B cell (primary cell): ENCODE measurements at regions not wholly inside any gene's neighbourhood (a gene's known extent, or its start where the extent isn't known, plus 50 kb on each side); places are given as distances from the start of the nearest gene placed in this dataset.

Experiments
- ATAC-seq: fragments of 200-7000 bp; cut with Tn5 transposase; one replicate; pipeline ENCODE4 v1.10.0; 2021; ENCODE audit warnings: low read depth, mild to moderate bottlenecking, moderate number of reproducible peaks, moderate library complexity
- CTCF ChIA-PET: fragments of 350-600 bp; sonication (Branson Sonifier 250); formaldehyde crosslinking; loops from one replicate; lab custom pipeline; 2021; ENCODE audit warnings: antibody characterized with exemption, inconsistent platforms; lab: Charles Lee
- POLR2A ChIA-PET: fragments of 350-600 bp; sonication (Branson Sonifier 250); formaldehyde crosslinking; loops from one replicate; lab custom pipeline; 2021; ENCODE audit warnings: antibody characterized with exemption; lab: Charles Lee
- DNase-seq: peaks from one replicate; pipeline ENCODE4 v3.0.0; 2013
- H2AFZ ChIP-seq: 2 replicates; pipeline ENCODE4 v1.6.1; 2012; ENCODE audit warnings: mild to moderate bottlenecking, low read depth, low read length; ENCODE audit not compliant: insufficient read depth, poor library complexity, severe bottlenecking
- H3K27ac ChIP-seq, 2 donors: 1 replicate in 1 of 2; 2 replicates in 1 of 2; pipeline ENCODE4 v1.5.1; 2012 to 2013; ENCODE audit warnings: low read length in 2 of 2, mild to moderate bottlenecking in 2 of 2, moderate library complexity in 1 of 2
- H3K27me3 ChIP-seq, 4 experiments: fragments of 200-600 bp in 1 of 4; sonication (generic) in 1 of 4; replicated peaks in 1 of 4; 1 replicate in 2 of 4; 2 replicates in 2 of 4; pipeline versions ENCODE4 v1.6.1 to v1.7.0; 2013 to 2016; ENCODE audit warnings: low read length in 3 of 4, mild to moderate bottlenecking in 2 of 4, mixed read lengths in 1 of 4, moderate library complexity in 1 of 4; ENCODE audit not compliant: insufficient read depth in 4 of 4, control insufficient read depth in 3 of 4; ENCODE audit errors: control extremely low read depth in 1 of 4
- H3K36me3 ChIP-seq, 2 experiments: replicated peaks in 1 of 2; 1 replicate in 1 of 2; 2 replicates in 1 of 2; pipeline versions ENCODE4 v1.6.1 to v1.7.1; 2013; ENCODE audit warnings: low read length in 1 of 2; ENCODE audit not compliant: insufficient read depth in 2 of 2, control insufficient read depth in 1 of 2; ENCODE audit errors: control extremely low read depth in 1 of 2, extremely low read depth in 1 of 2
- H3K4me1 ChIP-seq, 2 donors: fragments of 200-600 bp in 1 of 2; sonication (generic) in 1 of 2; 1 replicate in 1 of 2; 2 replicates in 1 of 2; pipeline versions ENCODE4 v1.5.1 to v1.6.1; 2013 to 2017; ENCODE audit warnings: low read length in 2 of 2; ENCODE audit not compliant: control insufficient read depth in 2 of 2, insufficient read depth in 2 of 2
- H3K4me2 ChIP-seq: replicated peaks from 2 replicates; pipeline ENCODE3; 2012; ENCODE audit warnings: mild to moderate bottlenecking, low read depth, low read length; ENCODE audit not compliant: poor library complexity, severe bottlenecking
- H3K4me3 ChIP-seq, 5 experiments: fragments of 200-600 bp in 1 of 5; sonication (generic) in 1 of 5; 1 replicate in 3 of 5; 2 replicates in 2 of 5; pipeline versions ENCODE4 v1.5.1 to v1.7.0; 2011 to 2016; ENCODE audit warnings: low read length in 4 of 5, mild to moderate bottlenecking in 4 of 5, low read depth in 2 of 5, control low read depth in 1 of 5, moderate library complexity in 1 of 5; ENCODE audit not compliant: insufficient read depth in 1 of 5; ENCODE audit errors: control extremely low read depth in 1 of 5, extremely low read depth in 1 of 5
- H3K79me2 ChIP-seq: fragments of 200-600 bp; sonication (generic); one replicate; pipeline ENCODE4 v1.6.0; 2016; ENCODE audit warnings: low read length; ENCODE audit not compliant: control insufficient read depth, insufficient read depth
- H3K9ac ChIP-seq: fragments of 200-600 bp; sonication (generic); 2 replicates; pipeline ENCODE4 v1.6.1; 2017; ENCODE audit warnings: mild to moderate bottlenecking, low read length, moderate library complexity
- H3K9me3 ChIP-seq, 3 donors: one replicate each; pipeline versions ENCODE4 v1.6.1 to v1.7.1; 2013; ENCODE audit warnings: low read length in 2 of 3; ENCODE audit not compliant: control insufficient read depth in 2 of 3, insufficient read depth in 1 of 3; ENCODE audit errors: control extremely low read depth in 1 of 3
- H4K20me1 ChIP-seq: 2 replicates; pipeline ENCODE4 v1.6.0; 2012; ENCODE audit warnings: mild to moderate bottlenecking, low read length; ENCODE audit not compliant: insufficient read depth, control insufficient read depth, poor library complexity, severe bottlenecking
- H3K27ac Mint-ChIP-seq: one replicate; pipeline ENCODE4 v1.8.0; 2021; ENCODE audit warnings: mixed read lengths
- H3K27me3 Mint-ChIP-seq: one replicate; pipeline ENCODE4 v1.8.0; 2021; ENCODE audit warnings: mixed read lengths
- H3K4me1 Mint-ChIP-seq: one replicate; pipeline ENCODE4 v1.8.0; 2021; ENCODE audit warnings: mixed read lengths
- H3K4me3 Mint-ChIP-seq: one replicate; pipeline ENCODE4 v1.8.0; 2021; ENCODE audit warnings: mixed read lengths
- H3K9me3 Mint-ChIP-seq: one replicate; pipeline ENCODE4 v1.8.0; 2022; ENCODE audit warnings: mixed read lengths; ENCODE audit not compliant: insufficient read depth
- EZH2 ChIP-seq: IDR thresholded peaks from 2 replicates; pipeline ENCODE4 v1.6.1; 2012; ENCODE audit warnings: borderline replicate concordance, low read depth, mild to moderate bottlenecking, moderate library complexity, low read length; ENCODE audit not compliant: insufficient read depth, poor library complexity, severe bottlenecking
- WGBS: methylation state at CpG from one replicate; pipeline ENCODE4 v1.1.5; 2013; ENCODE audit warnings: missing lambda C conversion rate; ENCODE audit not compliant: insufficient coverage; 5-methylcytosine and 5-hydroxymethylcytosine counted together
- intact Hi-C: fragments of 100-400 bp; cut with micrococcal nuclease; formaldehyde crosslinking; loops from one replicate; pipeline ENCODE4 v1.10.0; 2022
- TF ChIP-seq, protein P1 (sequence below): fragments of 200-600 bp; IDR thresholded peaks from one replicate; pipeline ENCODE4 v1.8.0; 2022; ENCODE audit warnings: antibody characterized with exemption, mild to moderate bottlenecking

DNA sequence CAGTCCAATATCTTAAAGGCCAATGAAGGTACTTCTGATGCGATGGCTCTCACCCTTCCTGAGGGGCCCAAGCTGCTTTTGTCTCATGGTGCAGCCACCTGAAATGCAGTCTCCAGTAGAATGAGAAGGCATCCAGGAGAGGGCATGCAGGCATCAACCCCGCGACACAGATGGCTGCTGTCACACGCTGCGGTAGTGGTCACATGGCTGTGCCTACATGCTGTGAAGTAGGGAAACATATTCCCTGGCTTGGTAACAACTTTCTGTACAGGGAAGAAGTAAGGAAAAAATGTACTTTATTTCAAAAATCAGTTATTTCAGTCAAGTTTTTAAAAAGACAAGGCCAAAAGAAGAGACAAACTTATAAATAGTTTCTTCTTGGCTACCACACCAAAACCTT lies 139.9 kb downstream of the TRIML1 start:
- Histone ChIP-seq H3K27ac (no peak overlapping the region), H3K9ac (no peak overlapping the region), H3K4me3 (no peak overlapping the region), H3K4me1 (no peaks in the 10 kb centered on the region), H3K79me2 (no peaks in the 10 kb centered on the region), H3K27me3 (no peaks in the 10 kb centered on the region), H2AFZ (no peak overlapping the region), H3K4me2 (no peak overlapping the region), H3K36me3 (no peaks in the 10 kb centered on the region), H3K9me3 (peaks cover 0 to 19% (median 0%) of the 10 kb centered on the region in 3 donors), H4K20me1 (no peaks in the 10 kb centered on the region)
- CTCF ChIA-PET = no interaction called here
- Mint-ChIP-seq H3K27me3 (no peaks in the 10 kb centered on the region), H3K4me3 (no peak overlapping the region), H3K9me3 (no peaks in the 10 kb centered on the region), H3K27ac (no peak overlapping the region), H3K4me1 (no peaks in the 10 kb centered on the region)
- ATAC-seq = no peak
- POLR2A ChIA-PET = no interaction called here
- no peak for TF ChIP-seq EZH2
- TF ChIP-seq, protein P1, sequence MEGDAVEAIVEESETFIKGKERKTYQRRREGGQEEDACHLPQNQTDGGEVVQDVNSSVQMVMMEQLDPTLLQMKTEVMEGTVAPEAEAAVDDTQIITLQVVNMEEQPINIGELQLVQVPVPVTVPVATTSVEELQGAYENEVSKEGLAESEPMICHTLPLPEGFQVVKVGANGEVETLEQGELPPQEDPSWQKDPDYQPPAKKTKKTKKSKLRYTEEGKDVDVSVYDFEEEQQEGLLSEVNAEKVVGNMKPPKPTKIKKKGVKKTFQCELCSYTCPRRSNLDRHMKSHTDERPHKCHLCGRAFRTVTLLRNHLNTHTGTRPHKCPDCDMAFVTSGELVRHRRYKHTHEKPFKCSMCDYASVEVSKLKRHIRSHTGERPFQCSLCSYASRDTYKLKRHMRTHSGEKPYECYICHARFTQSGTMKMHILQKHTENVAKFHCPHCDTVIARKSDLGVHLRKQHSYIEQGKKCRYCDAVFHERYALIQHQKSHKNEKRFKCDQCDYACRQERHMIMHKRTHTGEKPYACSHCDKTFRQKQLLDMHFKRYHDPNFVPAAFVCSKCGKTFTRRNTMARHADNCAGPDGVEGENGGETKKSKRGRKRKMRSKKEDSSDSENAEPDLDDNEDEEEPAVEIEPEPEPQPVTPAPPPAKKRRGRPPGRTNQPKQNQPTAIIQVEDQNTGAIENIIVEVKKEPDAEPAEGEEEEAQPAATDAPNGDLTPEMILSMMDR = no peak
- 97% methylated on average over 4 of the region's 5 CpGs for whole genome bisulfite sequencing
- intact Hi-C loops = no loop called here
- no peak for DNase-seq

DNA sequence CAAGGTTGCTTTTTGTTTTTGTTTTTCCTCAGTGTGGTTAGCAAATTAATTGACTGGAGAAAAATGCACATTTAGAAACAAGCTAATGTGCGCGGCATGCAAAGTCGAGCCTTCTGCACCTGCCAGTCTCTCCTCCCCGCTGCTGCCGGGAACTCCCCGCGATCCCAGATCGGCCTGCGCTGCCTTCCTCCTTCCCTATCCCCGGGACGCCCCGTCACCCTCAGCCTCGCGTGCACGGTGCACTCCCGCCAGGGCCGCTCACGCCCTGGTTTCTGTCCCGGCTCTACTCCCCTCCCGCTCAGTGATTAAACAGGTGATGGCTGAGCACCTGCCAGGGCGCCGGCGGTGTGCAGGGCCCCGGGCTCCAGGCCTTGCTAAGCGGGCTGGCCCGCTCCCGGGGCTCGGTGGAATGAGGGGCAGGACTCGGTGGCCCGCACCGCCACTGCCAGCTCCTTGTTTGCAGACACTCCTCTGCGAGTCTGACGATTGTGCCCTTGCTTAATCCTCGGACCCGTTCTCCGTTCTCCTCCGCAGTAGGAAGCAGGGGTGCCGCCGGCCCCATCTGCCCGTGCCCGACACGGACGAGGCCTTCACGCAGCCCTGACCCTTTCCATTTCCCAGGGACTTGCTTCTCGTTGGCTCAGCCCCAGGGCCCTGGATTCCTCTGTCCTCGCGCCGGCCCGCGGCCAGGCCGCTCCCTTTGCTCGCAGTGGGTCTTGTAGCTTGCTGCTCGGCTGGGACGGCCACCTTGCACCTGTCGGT lies 143.4 kb downstream of the TRIML1 start:
- Mint-ChIP-seq H3K27me3 (no peaks in the 10 kb centered on the region), H3K9me3 (no peaks in the 10 kb centered on the region), H3K4me3 (no peak overlapping the region), H3K4me1 (no peaks in the 10 kb centered on the region), H3K27ac (no peak overlapping the region)
- Histone ChIP-seq H2AFZ (no peak overlapping the region), H3K27ac (no peak overlapping the region), H3K36me3 (no peaks in the 10 kb centered on the region), H3K79me2 (no peaks in the 10 kb centered on the region), H4K20me1 (no peaks in the 10 kb centered on the region), H3K4me3 (no peak overlapping the region), H3K4me1 (no peaks in the 10 kb centered on the region), H3K9ac (no peak overlapping the region), H3K9me3 (peaks cover 0 to 17% (median 0%) of the 10 kb centered on the region in 3 donors), H3K27me3 (no peaks in the 10 kb centered on the region), H3K4me2 (no peak overlapping the region)
- no peak for DNase-seq
- ChIA-PET POLR2A (no interaction called here), CTCF (no interaction called here)
- WGBS = 12% methylated on average over 55 of the region's 55 CpGs
- no peak for TF ChIP-seq EZH2
- TF ChIP-seq, protein P1 = no peak
- no peak for ATAC-seq
- intact Hi-C loops = no loop called here
